Trophoblast cell (in vitro differentiated cells and primary cell): ENCODE measurements at regions not wholly inside any gene's neighbourhood (a gene's known extent, or its start where the extent isn't known, plus 50 kb on each side); places are given as distances from the start of the nearest gene placed in this dataset.

Experiments used
- DNase-seq, 2 donors: peaks; one replicate each; pipeline ENCODE4 v3.0.0-alpha.2; 2016
- H2AFZ ChIP-seq: 2 replicates; pipeline ENCODE4 v1.6.1; 2013; ENCODE audit warnings: low read length, moderate library complexity, mild to moderate bottlenecking; ENCODE audit not compliant: insufficient read depth, poor library complexity
- H2AK5ac ChIP-seq: 2 replicates; pipeline ENCODE4 v1.6.1; 2013; ENCODE audit warnings: mild to moderate bottlenecking, low read length
- H2BK120ac ChIP-seq: 2 replicates; pipeline ENCODE4 v1.6.1; 2013; ENCODE audit warnings: low read length, mild to moderate bottlenecking, moderate library complexity; ENCODE audit not compliant: insufficient read depth, poor library complexity
- H2BK12ac ChIP-seq: 2 replicates; pipeline ENCODE4 v1.6.1; 2013; ENCODE audit warnings: mild to moderate bottlenecking, low read length, moderate library complexity
- H2BK5ac ChIP-seq: 2 replicates; pipeline ENCODE4 v1.6.1; 2013; ENCODE audit warnings: low read length, low read depth, moderate library complexity, mild to moderate bottlenecking; ENCODE audit not compliant: poor library complexity
- H3K14ac ChIP-seq: 2 replicates; pipeline ENCODE4 v1.6.1; 2013; ENCODE audit warnings: mild to moderate bottlenecking, low read length
- H3K18ac ChIP-seq: 2 replicates; pipeline ENCODE4 v1.6.1; 2013; ENCODE audit warnings: mild to moderate bottlenecking, low read length
- H3K23ac ChIP-seq: 2 replicates; pipeline ENCODE4 v1.6.1; 2013; ENCODE audit warnings: low read length
- H3K27ac ChIP-seq: 2 replicates; pipeline ENCODE4 v1.5.1; 2013; ENCODE audit warnings: low read depth, mild to moderate bottlenecking, inconsistent platforms, low read length, moderate library complexity
- H3K27me3 ChIP-seq: 2 replicates; pipeline ENCODE4 v1.6.1; 2013; ENCODE audit warnings: inconsistent platforms, mild to moderate bottlenecking, low read length, moderate library complexity; ENCODE audit not compliant: insufficient read depth
- H3K36me3 ChIP-seq, 2 experiments: 1 replicate in 1 of 2; 2 replicates in 1 of 2; pipeline ENCODE4 v1.6.1; 2013; ENCODE audit warnings: low read length in 2 of 2, mild to moderate bottlenecking in 2 of 2, moderate library complexity in 1 of 2; ENCODE audit not compliant: insufficient read depth in 2 of 2, control insufficient read depth in 1 of 2
- H3K4ac ChIP-seq: 2 replicates; pipeline ENCODE4 v1.6.1; 2013; ENCODE audit warnings: low read depth, mild to moderate bottlenecking, low read length, moderate library complexity
- H3K4me1 ChIP-seq, 2 experiments: 1 replicate in 1 of 2; 2 replicates in 1 of 2; pipeline ENCODE4 v1.6.1; 2013; ENCODE audit warnings: low read length in 2 of 2, mild to moderate bottlenecking in 2 of 2, moderate library complexity in 1 of 2; ENCODE audit not compliant: insufficient read depth in 2 of 2, control insufficient read depth in 1 of 2
- H3K4me2 ChIP-seq: 2 replicates; pipeline ENCODE4 v1.6.1; 2013; ENCODE audit warnings: inconsistent platforms, mild to moderate bottlenecking, low read length, moderate library complexity
- H3K4me3 ChIP-seq: 2 replicates; pipeline ENCODE4 v1.5.1; 2013; ENCODE audit warnings: mild to moderate bottlenecking, low read depth, low read length, inconsistent platforms
- H3K79me1 ChIP-seq: one replicate; pipeline ENCODE4 v1.6.1; 2013; ENCODE audit warnings: low read length
- H3K79me2 ChIP-seq: 2 replicates; pipeline ENCODE4 v1.6.1; 2013; ENCODE audit warnings: low read length, mild to moderate bottlenecking; ENCODE audit not compliant: control insufficient read depth, insufficient read depth, poor library complexity
- H3K9ac ChIP-seq: 2 replicates; pipeline ENCODE4 v1.6.1; 2013; ENCODE audit warnings: mild to moderate bottlenecking, low read length
- H3K9me3 ChIP-seq: 2 replicates; pipeline ENCODE4 v1.6.1; 2013; ENCODE audit warnings: low read depth, mild to moderate bottlenecking, control low read depth, inconsistent platforms, low read length; ENCODE audit not compliant: insufficient read depth
- H4K12ac ChIP-seq: 2 replicates; pipeline ENCODE4 v1.6.1; 2013; ENCODE audit warnings: low read depth, mild to moderate bottlenecking, low read length, moderate library complexity
- H4K8ac ChIP-seq: 2 replicates; pipeline ENCODE4 v1.6.1; 2013; ENCODE audit warnings: low read depth, mild to moderate bottlenecking, low read length, moderate library complexity
- H4K91ac ChIP-seq: one replicate; pipeline ENCODE4 v1.6.1; 2013; ENCODE audit warnings: low read depth, mild to moderate bottlenecking, low read length, moderate library complexity
- WGBS: extraction: QIAGEN DNeasy Blood & Tissue Kit; methylation state at CpG from one replicate; pipeline ENCODE4 v1.1.7; 2013; ENCODE audit warnings: missing lambda C conversion rate; ENCODE audit not compliant: insufficient read length, insufficient coverage; ENCODE audit errors: extremely low coverage; 5-methylcytosine and 5-hydroxymethylcytosine counted together

DNA sequence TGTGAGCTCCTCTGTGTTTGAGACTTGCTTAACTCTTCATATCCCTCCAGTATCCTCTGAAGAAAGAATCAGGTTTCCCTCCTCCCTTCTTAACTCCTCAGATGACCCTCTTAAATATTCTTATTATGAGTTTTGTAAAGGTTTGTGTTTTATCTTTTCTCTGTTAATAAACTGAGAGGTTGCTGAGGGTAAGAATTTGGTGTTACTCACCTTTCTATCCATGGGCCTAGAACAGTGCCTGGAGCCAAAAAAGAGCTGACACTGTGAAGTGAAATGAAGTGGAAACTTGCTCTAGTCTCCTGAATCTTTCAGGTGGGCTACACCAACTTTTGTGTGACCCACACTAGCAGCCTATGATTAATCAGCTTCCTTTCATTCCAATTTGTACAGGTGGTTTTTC is 208.4 kb downstream of the CSNK1G3 start:
- no peak overlapping the region for H3K27ac ChIP-seq
- H3K4me2 ChIP-seq = no peak overlapping the region
- no peak overlapping the region for H2BK12ac ChIP-seq
- H3K79me1 ChIP-seq = no peaks in the 10 kb centered on the region
- no peak overlapping the region for H2AFZ ChIP-seq
- H3K36me3 ChIP-seq = no peaks in the 10 kb centered on the region
- peaks cover 2% of the 10 kb centered on the region for H3K9me3 ChIP-seq
- H3K18ac ChIP-seq = no peak overlapping the region
- no peak for DNase-seq
- H2BK120ac ChIP-seq = no peak overlapping the region
- H2BK5ac ChIP-seq = no peak overlapping the region
- no peaks in the 10 kb centered on the region for H3K4me1 ChIP-seq
- H4K91ac ChIP-seq = no peak overlapping the region
- H3K4me3 ChIP-seq = no peak overlapping the region
- H3K9ac ChIP-seq = no peak overlapping the region
- H3K79me2 ChIP-seq = no peaks in the 10 kb centered on the region
- H3K27me3 ChIP-seq = no peaks in the 10 kb centered on the region
- H4K12ac ChIP-seq = no peak overlapping the region
- no peak overlapping the region for H3K4ac ChIP-seq
- H3K14ac ChIP-seq = no peak overlapping the region
- H4K8ac ChIP-seq = no peak overlapping the region
- H3K23ac ChIP-seq = no peak overlapping the region
- H2AK5ac ChIP-seq = no peak overlapping the region

DNA sequence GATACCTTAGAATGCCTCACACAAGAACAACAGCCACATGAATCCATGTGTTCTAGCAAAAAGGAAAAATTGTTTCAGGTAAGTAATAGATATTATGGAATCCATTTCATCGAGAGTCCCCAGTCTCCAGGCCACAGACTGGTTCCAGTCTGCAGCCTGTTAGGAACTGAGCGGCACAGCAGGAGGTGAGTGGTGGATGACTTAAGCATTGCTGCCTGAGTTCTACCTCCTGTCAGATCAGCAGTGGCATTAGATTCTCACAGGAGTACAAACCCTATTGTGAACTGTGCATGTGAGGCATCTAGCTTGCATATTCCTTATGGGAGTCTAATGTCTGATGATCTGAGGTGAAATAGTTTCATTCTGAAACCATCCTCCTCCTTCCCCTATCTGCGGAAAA is 207.0 kb downstream of the CSNK1G3 start:
- Histone ChIP-seq H2AFZ (no peak overlapping the region), H3K18ac (no peak overlapping the region), H2AK5ac (no peak overlapping the region), H4K91ac (no peak overlapping the region), H3K27me3 (no peaks in the 10 kb centered on the region), H3K14ac (no peak overlapping the region), H3K79me1 (no peaks in the 10 kb centered on the region), H3K4me2 (no peak overlapping the region), H3K36me3 (no peaks in the 10 kb centered on the region), H4K8ac (no peak overlapping the region), H2BK5ac (no peak overlapping the region), H2BK120ac (no peak overlapping the region), H3K27ac (no peak overlapping the region), H3K9me3 (peaks cover 2% of the 10 kb centered on the region), H3K79me2 (no peaks in the 10 kb centered on the region), H3K4me1 (no peaks in the 10 kb centered on the region), H4K12ac (no peak overlapping the region), H3K4ac (no peak overlapping the region), H3K4me3 (no peak overlapping the region), H3K23ac (no peak overlapping the region), H2BK12ac (no peak overlapping the region), H3K9ac (no peak overlapping the region)
- WGBS = no CpG with 5 or more reads among the region's 3 CpGs
- no peak for DNase-seq

DNA sequence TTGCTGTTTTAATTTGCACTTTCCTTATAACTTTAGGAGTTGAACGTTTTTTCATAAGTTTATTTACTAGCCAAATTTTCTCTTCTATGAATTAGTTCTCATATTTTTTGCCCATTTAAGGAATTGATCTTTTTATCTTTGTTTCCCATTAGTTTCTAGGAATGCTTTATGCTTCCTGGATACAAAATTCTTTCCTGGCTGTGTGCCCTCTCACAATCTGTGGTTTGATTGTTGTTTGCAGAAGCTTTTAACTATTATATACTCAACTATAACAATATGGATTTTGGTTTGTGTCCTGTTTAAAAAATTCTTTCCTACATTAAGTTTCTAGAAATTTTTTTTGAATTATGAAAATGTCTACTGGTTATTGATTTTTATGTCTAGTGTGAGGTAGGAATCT is 206.3 kb downstream of the CSNK1G3 start:
- Histone ChIP-seq H3K9me3 (peaks cover 2% of the 10 kb centered on the region), H3K79me2 (no peaks in the 10 kb centered on the region), H3K36me3 (no peaks in the 10 kb centered on the region), H2AK5ac (no peak overlapping the region), H3K4me3 (no peak overlapping the region), H3K27me3 (no peaks in the 10 kb centered on the region), H3K9ac (no peak overlapping the region), H2BK5ac (no peak overlapping the region), H2BK12ac (no peak overlapping the region), H3K79me1 (no peaks in the 10 kb centered on the region), H3K14ac (no peak overlapping the region), H3K27ac (no peak overlapping the region), H3K4me2 (no peak overlapping the region), H3K4me1 (no peaks in the 10 kb centered on the region), H4K12ac (no peak overlapping the region), H3K23ac (no peak overlapping the region), H3K4ac (no peak overlapping the region), H4K8ac (no peak overlapping the region), H4K91ac (no peak overlapping the region), H2AFZ (no peak overlapping the region), H2BK120ac (no peak overlapping the region), H3K18ac (no peak overlapping the region)
- DNase-seq = no peak
- WGBS = no CpG with 5 or more reads among the region's 1 CpG

DNA sequence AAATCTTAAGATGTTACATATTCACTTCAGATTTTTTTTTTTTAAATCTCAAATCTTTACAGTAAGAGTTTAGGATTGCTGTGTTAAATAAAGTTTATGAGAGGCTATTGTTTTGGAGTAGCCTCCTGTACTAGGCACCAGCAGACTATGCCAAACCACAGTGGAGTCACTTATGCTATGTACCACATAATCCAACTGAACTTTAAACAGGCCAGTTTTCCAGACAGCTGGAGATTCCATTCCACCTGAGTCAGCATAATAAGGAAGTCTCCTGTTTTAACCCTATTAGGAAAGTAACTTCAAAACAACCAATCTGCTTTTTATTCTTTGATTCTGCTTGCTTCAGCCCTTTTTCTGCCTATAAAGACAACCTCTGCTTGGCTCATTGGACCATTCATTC is 205.2 kb downstream of the CSNK1G3 start:
- no peak overlapping the region for H3K9ac ChIP-seq
- H3K27ac ChIP-seq = no peak overlapping the region
- H3K36me3 ChIP-seq = no peaks in the 10 kb centered on the region
- H3K79me2 ChIP-seq = no peaks in the 10 kb centered on the region
- no peak overlapping the region for H4K12ac ChIP-seq
- no peak overlapping the region for H3K4me3 ChIP-seq
- H2AK5ac ChIP-seq = no peak overlapping the region
- no peak overlapping the region for H3K14ac ChIP-seq
- H2BK120ac ChIP-seq = no peak overlapping the region
- H3K4me1 ChIP-seq = no peaks in the 10 kb centered on the region
- peaks cover 2% of the 10 kb centered on the region for H3K9me3 ChIP-seq
- H3K23ac ChIP-seq = no peak overlapping the region
- no peak overlapping the region for H3K4ac ChIP-seq
- no peak overlapping the region for H4K8ac ChIP-seq
- H3K27me3 ChIP-seq = no peaks in the 10 kb centered on the region
- H3K18ac ChIP-seq = no peak overlapping the region
- H2BK12ac ChIP-seq = no peak overlapping the region
- H3K4me2 ChIP-seq = no peak overlapping the region
- H3K79me1 ChIP-seq = no peaks in the 10 kb centered on the region
- no peak overlapping the region for H2AFZ ChIP-seq
- H2BK5ac ChIP-seq = no peak overlapping the region
- peak; percentile 30 to 65 for DNase-seq
- no peak overlapping the region for H4K91ac ChIP-seq

DNA sequence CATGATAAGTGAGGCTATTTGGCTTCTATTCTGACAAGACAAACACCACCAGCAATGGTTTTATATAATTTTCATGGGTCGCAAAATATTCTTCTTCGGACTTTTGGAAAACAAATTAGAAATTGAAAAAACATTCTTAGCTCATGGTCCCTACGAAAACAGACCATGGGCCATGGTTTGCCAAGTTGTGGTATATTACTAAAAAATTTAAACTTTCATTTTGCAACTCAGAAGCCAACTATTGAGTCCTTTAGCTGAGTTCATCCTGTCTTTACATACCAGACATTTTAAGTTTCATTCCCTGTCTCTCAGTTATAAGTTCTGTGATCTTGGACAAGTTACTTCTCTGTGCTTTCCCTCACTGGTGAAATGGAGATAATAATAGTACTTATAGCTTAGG is 198.1 kb downstream of the CSNK1G3 start:
- Histone ChIP-seq H3K4ac (no peak overlapping the region), H2BK120ac (no peak overlapping the region), H4K12ac (no peak overlapping the region), H3K18ac (no peak overlapping the region), H2BK12ac (no peak overlapping the region), H3K27ac (no peak overlapping the region), H4K91ac (no peak overlapping the region), H3K4me3 (no peak overlapping the region), H3K9me3 (no peaks in the 10 kb centered on the region), H3K27me3 (no peaks in the 10 kb centered on the region), H3K79me2 (no peaks in the 10 kb centered on the region), H2AK5ac (no peak overlapping the region), H3K23ac (no peak overlapping the region), H3K14ac (no peak overlapping the region), H3K9ac (no peak overlapping the region), H2BK5ac (no peak overlapping the region), H3K36me3 (no peaks in the 10 kb centered on the region), H4K8ac (no peak overlapping the region), H3K4me1 (no peaks in the 10 kb centered on the region), H2AFZ (no peak overlapping the region), H3K79me1 (no peaks in the 10 kb centered on the region), H3K4me2 (no peak overlapping the region)
- no peak for DNase-seq
- WGBS = no CpG with 5 or more reads among the region's 3 CpGs
